GM23338 (cell line): ENCODE measurements at regions not wholly inside any gene's neighbourhood (a gene's known extent, or its start where the extent isn't known, plus 50 kb on each side); places are given as distances from the start of the nearest gene placed in this dataset.
A peak's percentile ranks its signal among the peaks of the same experiment; 100 is the strongest.

Experiments
- ATAC-seq: fragments of 200-7000 bp; cut with Tn5 transposase; 3 replicates; pipeline ENCODE4 v1.9.1; 2020
- DNase-seq: peaks from one replicate; pipeline ENCODE4 v3.0.0-alpha.2; 2015; ENCODE audit warnings: low spot score
- H2AFZ ChIP-seq: fragments of 200-600 bp; sonication (generic); 2 replicates; pipeline ENCODE4 v1.8.0; 2016; ENCODE audit warnings: antibody characterized with exemption, mild to moderate bottlenecking, moderate library complexity
- H3F3A ChIP-seq: fragments of 200-600 bp; sonication (generic); replicated peaks from 2 replicates; pipeline ENCODE4 v1.8.0; 2017; ENCODE audit warnings: antibody characterized with exemption, mixed run types, low read depth
- H3K27ac ChIP-seq: fragments of 200-600 bp; sonication (generic); 2 replicates; pipeline ENCODE4 v1.6.1; 2016; ENCODE audit warnings: low read depth
- H3K27me3 ChIP-seq: fragments of 200-600 bp; sonication (generic); 2 replicates; pipeline ENCODE4 v1.8.0; 2016; ENCODE audit warnings: mild to moderate bottlenecking, mixed run types, moderate library complexity; ENCODE audit not compliant: insufficient read depth
- H3K36me3 ChIP-seq: fragments of 200-600 bp; sonication (generic); 2 replicates; pipeline ENCODE4 v1.8.0; 2016; ENCODE audit warnings: mild to moderate bottlenecking; ENCODE audit not compliant: insufficient read depth
- H3K4me1 ChIP-seq: fragments of 200-600 bp; sonication (generic); 2 replicates; pipeline ENCODE4 v1.8.0; 2016; ENCODE audit warnings: mild to moderate bottlenecking, moderate library complexity; ENCODE audit not compliant: insufficient read depth
- H3K4me2 ChIP-seq: fragments of 200-600 bp; sonication (generic); 2 replicates; pipeline ENCODE4 v1.7.1; 2017; ENCODE audit warnings: mixed run types
- H3K4me3 ChIP-seq: fragments of 200-600 bp; sonication (generic); 2 replicates; pipeline ENCODE4 v1.6.1; 2016; ENCODE audit warnings: mixed run types
- H3K79me2 ChIP-seq: fragments of 200-600 bp; sonication (generic); replicated peaks from 2 replicates; pipeline ENCODE4 v1.8.0; 2017; ENCODE audit warnings: mild to moderate bottlenecking; ENCODE audit not compliant: insufficient read depth
- H3K9me2 ChIP-seq: fragments of 200-600 bp; sonication (generic); 2 replicates; pipeline ENCODE4 v1.8.0; 2017; ENCODE audit not compliant: insufficient read depth
- H4K20me1 ChIP-seq: fragments of 200-600 bp; sonication (generic); replicated peaks from 2 replicates; pipeline ENCODE4 v1.8.0; 2017; ENCODE audit warnings: mild to moderate bottlenecking; ENCODE audit not compliant: insufficient read depth
- H3K27ac Mint-ChIP-seq: 2 replicates; pipeline ENCODE4 v1.8.0; 2020; ENCODE audit warnings: inconsistent platforms, mild to moderate bottlenecking, moderate library complexity, mixed read lengths
- H3K27me3 Mint-ChIP-seq: 3 replicates; pipeline ENCODE4 v1.8.0; 2022; ENCODE audit warnings: low read depth, mild to moderate bottlenecking, moderate library complexity, mixed read lengths, inconsistent platforms; ENCODE audit not compliant: insufficient read depth, poor library complexity
- H3K36me3 Mint-ChIP-seq: 3 replicates; pipeline ENCODE4 v1.8.0; 2021; ENCODE audit warnings: low read depth, mild to moderate bottlenecking, inconsistent platforms, moderate library complexity, mixed read lengths
- H3K4me1 Mint-ChIP-seq: 3 replicates; pipeline ENCODE4 v1.8.0; 2020; ENCODE audit warnings: mild to moderate bottlenecking, inconsistent platforms, mixed read lengths
- H3K4me3 Mint-ChIP-seq: 3 replicates; pipeline ENCODE4 v1.8.0; 2021; ENCODE audit warnings: moderate library complexity, mild to moderate bottlenecking, inconsistent platforms, mixed read lengths
- H3K9me3 Mint-ChIP-seq: 3 replicates; pipeline ENCODE4 v1.8.0; 2020; ENCODE audit warnings: moderate library complexity, mild to moderate bottlenecking, inconsistent platforms, mixed read lengths
- CTCF ChIP-seq, 2 experiments: fragments of 200-600 bp in 1 of 2; sonication (generic) in 1 of 2; conservative IDR thresholded peaks; 2 replicates each; pipeline versions ENCODE4 v1.5.1 to v1.6.1; 2016 to 2017; ENCODE audit warnings: antibody characterized with exemption in 2 of 2, low read depth in 2 of 2, mild to moderate bottlenecking in 2 of 2, moderate library complexity in 1 of 2
- EZH2phosphoT487 ChIP-seq: fragments of 200-600 bp; sonication (generic); IDR thresholded peaks from one replicate; pipeline ENCODE4 v1.8.1; 2018; ENCODE audit warnings: antibody characterized with exemption; ENCODE audit not compliant: unreplicated experiment
- REST ChIP-seq: IDR thresholded peaks from one replicate; pipeline ENCODE4 v1.6.1; 2018; ENCODE audit warnings: antibody characterized with exemption; ENCODE audit not compliant: unreplicated experiment
- ZNF462 ChIP-seq: fragments of 250-450 bp; sonication (Bioruptor Pico); IDR thresholded peaks from 2 replicates; pipeline ENCODE4 v1.5.0; 2020; ENCODE audit warnings: mild to moderate bottlenecking, moderate library complexity

GRCh38 chr2:121044412-121044811, 240.6 kb downstream of the TFCP2L1 start:
- no peak overlapping the region for H3K27ac ChIP-seq
- H3K27ac Mint-ChIP-seq = no peak overlapping the region
- no peak overlapping the region for H2AFZ ChIP-seq
- H3K79me2 ChIP-seq = no peaks in the 10 kb centered on the region
- H3F3A ChIP-seq = no peaks in the 10 kb centered on the region
- peaks cover 5% of the 10 kb centered on the region; the same call in 1 of the 2 replicates for H3K9me2 ChIP-seq
- H3K4me3 Mint-ChIP-seq = no peak overlapping the region
- H4K20me1 ChIP-seq = no peaks in the 10 kb centered on the region
- H3K4me1 ChIP-seq = no peaks in the 10 kb centered on the region
- no peaks in the 10 kb centered on the region for H3K36me3 ChIP-seq
- H3K4me1 Mint-ChIP-seq = no peaks in the 10 kb centered on the region; the same call in 2 of the 3 replicates
- H3K27me3 ChIP-seq = no peaks in the 10 kb centered on the region
- DNase-seq = peak; percentile 61
- ATAC-seq = peak; percentile 79
- no peaks in the 10 kb centered on the region for H3K9me3 Mint-ChIP-seq
- peaks cover 18% of the 10 kb centered on the region for H3K27me3 Mint-ChIP-seq
- TF ChIP-seq REST = no peak
- TF ChIP-seq EZH2phosphoT487 = no peak
- TF ChIP-seq CTCF (conservative IDR thresholded peaks at IDR 0.05; ENCODE audit: low read depth in 2 of 2) = peak; percentile 45 to 68; a peak in 3 of 4 replicates
- TF ChIP-seq ZNF462 = no peak
- no peak overlapping the region for H3K4me3 ChIP-seq
- H3K4me2 ChIP-seq = no peak overlapping the region
- H3K36me3 Mint-ChIP-seq = no peaks in the 10 kb centered on the region
